Posterior cingulate gyrus (tissue), 11 donors: ENCODE measurements at regions not wholly inside any gene's neighbourhood (a gene's known extent, or its start where the extent isn't known, plus 50 kb on each side); places are given as distances from the start of the nearest gene placed in this dataset.

Experiments used
- DNase-seq, 10 donors: peaks; one replicate each; pipeline versions ENCODE4 v3.0.0 to v3.0.0-alpha.2; 2020 to 2021; ENCODE audit warnings: mixed read lengths in 3 of 10
- intact Hi-C: fragments of 100-400 bp; cut with DNase I; formaldehyde crosslinking; loops from one replicate; pipeline ENCODE4 v1.15.1; 2023

- no peak for DNase-seq
- intact Hi-C loops = loop anchor here (10.0 kb wide), 1 partner anchor 517 kb away; no protein-coding TSS in a partner anchor
Measured at GRCh38 chr7:130907439-130907838, 173.4 kb upstream of the KLF14 start.

- no peak for DNase-seq
- intact Hi-C loops = loop anchor here (10.0 kb wide), 1 partner anchor 516 kb away; no protein-coding TSS in a partner anchor
Measured at GRCh38 chr7:130908345-130909160, 174.5 kb upstream of the KLF14 start.

GRCh38 chr7:130909161-130909836 is 175.3 kb upstream of the KLF14 start:
- intact Hi-C loops = loop anchor here (10.0 kb wide), 1 partner anchor 516 kb away; no protein-coding TSS in a partner anchor
- DNase-seq = peak in 1 of 10 donors; percentile 68

GRCh38 chr7:130909881-130910672 is 176.1 kb upstream of the KLF14 start:
- DNase-seq = no peak
- intact Hi-C loops = loop anchor here (10.0 kb wide), 1 partner anchor 515 kb away; no protein-coding TSS in a partner anchor

- intact Hi-C loops = no loop called here
- DNase-seq = no peak
Measured at GRCh38 chr7:130910949-130911944, 177.2 kb upstream of the KLF14 start.

GRCh38 chr7:130912082-130912861 is 178.3 kb upstream of the KLF14 start:
- DNase-seq = no peak
- intact Hi-C loops = no loop called here

GRCh38 chr7:130912862-130913638 is 179.0 kb upstream of the KLF14 start:
- intact Hi-C loops = no loop called here
- peak in 2 of 10 donors; percentile 84 to 87 for DNase-seq

- intact Hi-C loops = no loop called here
- no peak for DNase-seq
Measured at GRCh38 chr7:130913639-130914553, 179.9 kb upstream of the KLF14 start.

- intact Hi-C loops = no loop called here
- DNase-seq = no peak
Measured at GRCh38 chr7:130914554-130915294, 180.7 kb upstream of the KLF14 start.

GRCh38 chr7:130917669-130918128 is 183.7 kb upstream of the KLF14 start:
- intact Hi-C loops = no loop called here
- no peak for DNase-seq

GRCh38 chr7:130918129-130919052 is 184.4 kb upstream of the KLF14 start:
- intact Hi-C loops = no loop called here
- DNase-seq = no peak

GRCh38 chr7:130919316-130920103 is 185.5 kb upstream of the KLF14 start:
- no peak for DNase-seq
- intact Hi-C loops = no loop called here

GRCh38 chr7:130920122-130920521 is 186.1 kb upstream of the KLF14 start:
- intact Hi-C loops = no loop called here
- DNase-seq = no peak
